ENCODE measurements at regions not wholly inside any gene's neighbourhood (a gene's known extent, or its start where the extent isn't known, plus 50 kb on each side); places are given as distances from the start of the nearest gene placed in this dataset.
"Not testable (repeated sequence)": the region's sequence is repeated elsewhere in the genome, so short reads cannot be mapped to it uniquely, and the experiment has no call there.

DNA sequence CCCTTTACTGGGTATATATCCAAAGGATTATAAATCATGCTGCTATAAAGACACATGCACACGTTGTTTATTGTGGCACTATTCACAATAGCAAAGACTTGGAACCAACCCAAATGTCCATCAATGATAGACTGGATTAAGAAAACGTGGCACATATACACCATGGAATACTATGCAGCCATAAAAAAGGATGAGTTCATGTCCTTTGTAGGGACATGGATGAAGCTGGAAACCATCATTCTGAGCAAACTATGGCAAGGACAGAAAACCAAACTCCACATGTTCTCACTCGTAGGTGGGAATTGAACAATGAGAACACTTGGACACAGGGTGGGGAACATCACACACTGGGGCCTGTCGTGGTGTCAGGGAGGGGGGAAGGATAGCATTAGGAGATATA is 59.2 kb downstream of the CXorf49B start:
- DNase-seq; in situ Hi-C loops (cut with HindIII; ENCODE audit: low pct_ligation_motif_present, low pct_unique_long_range_greater_than_20kb, low sequenced_read_pairs): not testable (repeated sequence)

DNA sequence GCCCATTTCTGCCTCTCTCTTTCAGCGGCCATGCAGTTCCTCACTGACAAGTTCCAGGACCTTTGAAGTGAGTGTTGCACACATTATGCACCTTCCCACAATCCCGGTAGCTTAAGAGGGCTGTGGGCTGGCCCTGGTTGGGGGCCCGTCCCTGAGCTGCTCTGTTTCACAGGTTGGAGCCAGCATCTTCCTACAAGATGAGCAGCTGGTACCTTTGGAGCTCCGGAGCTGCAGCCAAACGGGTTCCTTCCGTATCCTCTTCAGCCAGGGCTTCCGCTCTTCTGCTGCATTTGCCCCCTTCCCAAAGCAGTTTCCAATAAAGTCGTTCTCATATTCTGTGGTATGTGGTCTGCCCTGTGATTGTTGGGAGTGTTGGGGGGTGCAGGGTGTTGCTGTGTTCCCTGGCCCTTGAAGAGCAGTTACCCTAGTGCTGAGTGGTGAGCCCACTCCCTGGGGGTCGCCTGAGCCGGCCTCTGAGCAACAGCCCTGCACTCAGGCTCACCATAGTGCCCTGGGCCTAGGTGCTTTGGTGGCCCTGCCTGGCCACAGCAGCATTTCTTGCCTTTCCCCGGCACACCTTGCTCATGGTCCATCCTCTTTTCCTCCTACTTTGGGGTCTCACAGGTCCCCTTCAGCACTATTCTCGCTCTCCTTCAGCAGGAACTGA is 60.4 kb downstream of the CXorf49B start:
- no peak for DNase-seq
- in situ Hi-C loops (cut with HindIII; ENCODE audit: low pct_ligation_motif_present, low pct_unique_long_range_greater_than_20kb, low sequenced_read_pairs), result no loop called here

DNA sequence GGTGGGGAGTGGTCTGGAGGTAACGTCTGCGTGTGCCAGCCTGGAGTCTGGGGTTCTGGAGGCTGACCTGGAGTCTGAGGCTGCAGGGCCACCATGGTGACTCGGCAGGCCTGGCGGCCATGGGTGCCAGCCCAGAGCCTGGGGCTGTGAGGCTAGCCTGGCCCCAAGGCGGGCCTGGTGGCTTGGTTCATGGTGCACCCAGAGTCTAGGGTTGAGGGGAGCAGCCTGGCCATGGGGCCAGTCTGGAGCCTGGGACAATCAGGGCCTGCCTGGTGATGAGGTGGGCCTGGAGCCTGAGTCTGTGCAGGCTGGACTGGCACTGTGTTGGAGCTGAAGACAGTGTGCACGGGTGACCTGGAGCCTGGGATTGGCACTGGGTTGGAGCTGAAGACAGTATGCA is 64.9 kb downstream of the CXorf49B start:
- in situ Hi-C loops (cut with HindIII; ENCODE audit: low pct_ligation_motif_present, low pct_unique_long_range_greater_than_20kb, low sequenced_read_pairs), result no loop called here

DNA sequence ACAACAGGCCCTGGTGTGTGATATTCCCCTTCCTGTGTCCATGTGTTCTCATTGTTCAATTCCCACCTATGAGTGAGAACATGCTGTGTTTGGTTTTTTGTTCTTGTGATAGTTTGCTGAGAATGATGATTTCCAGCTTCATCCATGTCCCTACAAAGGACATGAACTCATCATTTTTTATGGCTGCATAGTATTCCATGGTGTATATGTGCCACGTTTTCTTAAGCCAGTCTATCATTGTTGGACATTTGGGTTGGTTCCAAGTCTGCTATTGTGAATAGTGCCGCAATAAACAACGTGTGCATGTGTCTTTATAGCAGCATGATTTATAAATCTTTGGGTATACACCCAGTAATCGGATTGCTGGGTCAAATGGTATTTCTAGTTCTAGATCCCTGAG is 72.6 kb upstream of the NHSL2 start:
- not testable (repeated sequence) for DNase-seq

More for the DNA sequence above, 64.9 kb downstream of the CXorf49B start:
- DNase-seq, result no peak

DNA sequence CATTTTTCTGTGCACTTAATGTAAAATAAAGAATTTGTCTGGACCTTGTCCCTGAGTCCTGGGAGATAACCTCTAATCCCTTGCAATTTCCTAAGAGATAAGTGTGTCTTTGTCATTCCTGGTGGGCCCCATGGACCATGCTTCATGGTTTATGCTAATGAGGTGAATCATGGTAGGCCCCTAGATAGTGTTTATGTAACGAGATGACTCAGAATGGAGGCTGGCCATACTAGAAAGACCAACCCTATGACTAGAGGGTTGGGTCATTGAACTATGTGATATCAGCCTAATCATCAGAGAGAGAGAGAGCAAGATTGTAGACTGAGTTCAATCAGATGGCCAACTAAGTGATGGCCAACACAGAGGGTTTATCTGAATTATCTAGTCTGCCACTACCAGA is 64.2 kb upstream of the NHSL2 start:
- no peak for DNase-seq
- in situ Hi-C loops (cut with HindIII; ENCODE audit: low pct_ligation_motif_present, low pct_unique_long_range_greater_than_20kb, low sequenced_read_pairs), result no loop called here

More for the DNA sequence above, 72.6 kb upstream of the NHSL2 start:
- in situ Hi-C loops (cut with HindIII; ENCODE audit: low pct_ligation_motif_present, low pct_unique_long_range_greater_than_20kb, low sequenced_read_pairs), result not testable (repeated sequence)

DNA sequence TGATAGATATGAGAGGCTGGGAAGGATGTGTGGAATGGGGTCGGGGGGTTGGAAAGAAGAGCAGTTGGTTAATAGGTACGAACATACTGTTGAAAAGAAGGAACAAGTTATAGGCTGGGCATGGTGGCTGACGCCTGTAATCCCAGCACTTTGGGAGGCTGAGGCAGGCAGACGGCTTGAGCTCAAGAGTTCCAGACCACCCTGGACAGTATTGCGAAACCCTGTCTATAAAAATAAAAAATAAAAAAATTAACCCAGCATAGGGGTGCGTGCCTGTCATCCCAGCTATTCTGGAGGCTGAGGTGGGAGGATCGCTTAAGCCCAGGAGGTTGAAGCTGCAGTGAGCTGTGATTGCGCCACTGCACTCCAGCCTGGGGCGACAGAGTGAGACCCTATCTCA is 58.5 kb upstream of the NHSL2 start:
- in situ Hi-C loops (cut with HindIII; ENCODE audit: low pct_ligation_motif_present, low pct_unique_long_range_greater_than_20kb, low sequenced_read_pairs), result no loop called here
- no peak for DNase-seq

DNA sequence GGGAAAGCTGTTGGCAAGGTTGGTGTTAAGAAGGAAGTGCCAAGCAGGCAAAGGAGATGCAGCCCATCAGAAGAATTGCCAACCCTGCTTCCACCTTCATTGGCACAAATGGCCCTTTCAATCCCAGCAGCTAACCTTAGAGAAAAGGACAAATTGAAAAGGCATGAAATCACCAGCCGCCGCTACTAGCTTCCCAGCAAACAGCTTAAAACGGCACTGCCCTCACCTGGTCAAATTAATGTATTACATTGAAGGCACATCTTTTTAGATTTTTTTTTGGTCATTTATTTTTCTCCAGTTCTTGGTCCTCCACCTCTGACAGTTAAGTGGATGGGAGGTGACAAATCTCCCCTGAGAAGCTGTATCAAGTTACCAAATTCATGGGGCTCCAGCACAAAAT is 51.0 kb upstream of the NHSL2 start:
- in situ Hi-C loops (cut with HindIII; ENCODE audit: low pct_ligation_motif_present, low pct_unique_long_range_greater_than_20kb, low sequenced_read_pairs), result no loop called here
- DNase-seq, result peak; percentile 19
